ENCODE measurements at regions not wholly inside any gene's neighbourhood (a gene's known extent, or its start where the extent isn't known, plus 50 kb on each side); places are given as distances from the start of the nearest gene placed in this dataset.

GRCh38 chr9:87259543-87260518 is 237.8 kb upstream of the DAPK1 start:
- Histone ChIP-seq H3K27ac (peak overlapping the region; percentile 73), H3K27me3 (no peaks in the 10 kb centered on the region), H3K9me3 (no peaks in the 10 kb centered on the region), H3K4me3 (no peak overlapping the region), H3K36me3 (no peaks in the 10 kb centered on the region), H3K4me1 (peaks cover 20% of the 10 kb centered on the region)
- TF ChIP-seq POLR2A (IDR thresholded peaks at IDR 0.05): no peak
- TF ChIP-seq POLR2AphosphoS5 (IDR thresholded peaks at IDR 0.05): no peak
- no peak for TF ChIP-seq CTCF (IDR thresholded peaks at IDR 0.05)
- TF ChIP-seq EP300 (IDR thresholded peaks at IDR 0.05): no peak
- no peak for DNase-seq (ENCODE audit: low spot score in 2 of 2)
- WGBS: 66% methylated on average over 20 of the region's 20 CpGs

GRCh38 chr9:87263291-87263690 is 234.4 kb upstream of the DAPK1 start:
- H3K27me3 ChIP-seq: no peaks in the 10 kb centered on the region
- no peak overlapping the region for H3K27ac ChIP-seq
- 67% methylated on average over 8 of the region's 9 CpGs for WGBS
- peaks cover 22% of the 10 kb centered on the region for H3K4me1 ChIP-seq
- H3K9me3 ChIP-seq: no peaks in the 10 kb centered on the region
- H3K4me3 ChIP-seq: no peak overlapping the region
- H3K36me3 ChIP-seq: no peaks in the 10 kb centered on the region
- no peak for DNase-seq (ENCODE audit: low spot score in 2 of 2)
- TF ChIP-seq EP300 (IDR thresholded peaks at IDR 0.05): no peak
- TF ChIP-seq POLR2AphosphoS5 (IDR thresholded peaks at IDR 0.05): no peak
- TF ChIP-seq CTCF (IDR thresholded peaks at IDR 0.05): no peak

GRCh38 chr9:87266697-87267096 is 231.0 kb upstream of the DAPK1 start:
- Histone ChIP-seq H3K27ac (peak overlapping the region; percentile 67), H3K27me3 (no peaks in the 10 kb centered on the region), H3K4me3 (no peak overlapping the region), H3K4me1 (peaks cover 26% of the 10 kb centered on the region), H3K36me3 (no peaks in the 10 kb centered on the region), H3K9me3 (no peaks in the 10 kb centered on the region)
- TF ChIP-seq POLR2A (IDR thresholded peaks at IDR 0.05) (no peak), POLR2AphosphoS5 (IDR thresholded peaks at IDR 0.05) (no peak), EP300 (IDR thresholded peaks at IDR 0.05) (no peak), CTCF (IDR thresholded peaks at IDR 0.05) (no peak)
- 94% methylated on average over 1 of the region's 1 CpG for WGBS
- DNase-seq (ENCODE audit: low spot score in 2 of 2): no peak

GRCh38 chr9:87267251-87268070 is 230.2 kb upstream of the DAPK1 start:
- 31% methylated on average over 15 of the region's 15 CpGs for WGBS
- H3K9me3 ChIP-seq: no peaks in the 10 kb centered on the region
- no peak overlapping the region for H3K4me3 ChIP-seq
- H3K4me1 ChIP-seq: peaks cover 26% of the 10 kb centered on the region
- H3K36me3 ChIP-seq: no peaks in the 10 kb centered on the region
- peak in 1 of 2 donors; percentile 72 for DNase-seq (ENCODE audit: low spot score in 2 of 2)
- TF ChIP-seq POLR2AphosphoS5 (IDR thresholded peaks at IDR 0.05) (peak in 1 of 3 donors; percentile 9), EP300 (IDR thresholded peaks at IDR 0.05) (no peak)
- H3K27me3 ChIP-seq: no peaks in the 10 kb centered on the region
- peak overlapping the region; percentile 67 for H3K27ac ChIP-seq

GRCh38 chr9:87269296-87270176 is 228.1 kb upstream of the DAPK1 start:
- DNase-seq (ENCODE audit: low spot score in 2 of 2): no peak
- no peak overlapping the region for H3K4me3 ChIP-seq
- 63% methylated on average over 7 of the region's 7 CpGs for WGBS
- H3K9me3 ChIP-seq: no peaks in the 10 kb centered on the region
- TF ChIP-seq POLR2AphosphoS5 (IDR thresholded peaks at IDR 0.05): no peak
- TF ChIP-seq POLR2A (IDR thresholded peaks at IDR 0.05): no peak
- no peak for TF ChIP-seq EP300 (IDR thresholded peaks at IDR 0.05)
- TF ChIP-seq CTCF (IDR thresholded peaks at IDR 0.05): no peak
- H3K36me3 ChIP-seq: no peaks in the 10 kb centered on the region
- peaks cover 26% of the 10 kb centered on the region for H3K4me1 ChIP-seq
- no peaks in the 10 kb centered on the region for H3K27me3 ChIP-seq
- no peak overlapping the region for H3K27ac ChIP-seq

Data from suprapubic skin (tissue), 4 donors.